SIG-M5 treated with dmso at 0.1 percent for 504 hours (cell line): ENCODE measurements at regions not wholly inside any gene's neighbourhood (a gene's known extent, or its start where the extent isn't known, plus 50 kb on each side); places are given as distances from the start of the nearest gene placed in this dataset.
"Not testable (repeated sequence)": the region's sequence is repeated elsewhere in the genome, so short reads cannot be mapped to it uniquely, and the experiment has no call there.

Experiments used
- DNase-seq: peaks from one replicate; lab custom pipeline; 2025; ENCODE audit not compliant: unreplicated experiment; lab: John Stamatoyannopoulos, UW

DNA sequence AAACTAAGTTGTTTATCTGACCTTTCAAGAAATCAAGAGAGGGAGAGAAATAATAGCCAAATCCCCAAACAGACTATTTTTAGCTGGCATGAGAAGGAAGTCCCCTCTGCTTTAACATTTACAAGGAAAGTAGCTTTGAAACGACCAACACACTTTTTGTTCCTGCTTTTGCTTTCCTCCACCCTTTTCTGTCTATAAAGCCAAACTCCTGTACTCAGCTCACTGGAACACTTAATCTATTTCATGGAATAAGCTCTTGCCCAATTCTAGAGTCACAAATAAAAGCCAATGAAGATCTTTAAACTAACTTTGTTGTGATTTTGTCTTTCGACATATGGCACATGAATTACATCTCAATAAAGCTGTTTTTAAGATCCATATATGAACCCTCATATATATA lies 86.8 kb upstream of the CCDC71L start:
- no peak for DNase-seq

DNA sequence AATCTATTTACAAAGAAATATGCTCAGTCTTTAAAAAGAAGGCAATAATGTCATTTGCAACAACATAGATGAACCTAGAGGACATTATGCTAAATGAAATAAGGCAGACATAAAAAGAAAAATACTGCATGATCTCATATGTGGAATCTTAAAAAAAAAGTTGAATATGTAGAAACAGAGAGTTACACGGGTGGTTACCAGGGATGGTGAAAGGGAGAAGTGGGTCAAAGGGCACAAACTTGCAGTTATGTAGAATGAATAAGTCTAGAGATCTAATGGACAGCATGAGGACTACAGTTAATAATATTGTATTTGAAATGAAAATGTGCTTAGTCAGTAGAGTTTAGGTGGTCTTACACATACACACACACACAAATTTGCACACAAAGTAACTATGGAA lies 88.2 kb upstream of the CCDC71L start:
- DNase-seq, result no peak

DNA sequence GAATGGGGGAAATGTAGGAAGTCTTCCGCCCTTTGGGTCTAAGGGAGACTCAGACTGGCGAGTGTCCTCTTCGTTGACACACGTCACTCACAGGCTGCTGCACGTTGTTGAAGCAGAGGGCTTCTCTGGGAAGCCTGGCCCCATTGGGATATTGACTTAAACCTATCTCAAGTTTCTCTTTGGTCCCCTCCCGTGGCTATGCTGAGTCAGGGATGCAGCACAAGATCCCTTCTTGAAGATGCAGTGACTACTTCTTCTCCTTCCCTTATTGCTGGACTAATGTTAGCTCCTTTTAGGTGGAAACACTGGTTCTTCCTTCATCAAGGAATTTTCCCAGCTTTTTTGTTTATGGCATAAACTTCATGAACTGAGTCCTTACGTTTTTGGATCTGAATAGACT lies 89.8 kb upstream of the CCDC71L start:
- DNase-seq, result no peak

DNA sequence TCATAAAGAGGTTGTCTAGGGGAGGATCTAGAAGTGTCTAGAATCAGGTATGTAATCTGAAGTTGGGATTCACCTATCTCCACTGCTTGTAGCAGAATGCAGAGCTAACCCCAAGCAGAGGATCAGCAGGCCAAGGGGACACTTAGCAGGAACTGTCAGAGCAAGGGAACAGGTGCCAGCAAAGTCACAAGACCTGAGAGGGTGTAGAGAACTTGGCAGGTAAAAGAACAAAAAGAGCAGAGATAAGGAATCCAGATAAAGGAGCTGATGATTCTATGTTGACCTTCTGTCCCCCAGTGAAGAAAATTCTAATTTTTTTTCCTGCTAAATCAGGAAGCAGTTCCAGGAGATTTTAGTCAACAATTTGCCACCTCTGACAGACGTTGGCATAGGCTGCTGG lies 91.4 kb upstream of the CCDC71L start:
- DNase-seq, result no peak

DNA sequence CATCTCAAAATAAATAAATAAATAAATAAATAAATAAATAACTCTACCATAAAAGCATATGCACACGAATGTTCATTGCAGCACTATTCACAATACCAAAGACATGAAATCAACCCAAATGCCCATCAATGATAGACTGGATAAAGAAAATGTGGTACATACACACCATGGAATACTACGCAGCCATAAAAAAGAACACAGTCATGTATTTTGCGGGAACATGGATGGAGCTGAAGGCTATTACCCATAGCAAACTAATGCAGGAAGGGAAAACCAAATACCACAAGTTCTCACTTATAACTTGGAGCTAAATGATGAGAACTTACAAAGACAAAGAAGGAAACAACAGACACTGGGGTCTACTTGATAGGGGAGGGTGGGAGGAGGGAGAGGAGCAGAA lies 94.1 kb upstream of the CCDC71L start:
- not testable (repeated sequence) for DNase-seq

DNA sequence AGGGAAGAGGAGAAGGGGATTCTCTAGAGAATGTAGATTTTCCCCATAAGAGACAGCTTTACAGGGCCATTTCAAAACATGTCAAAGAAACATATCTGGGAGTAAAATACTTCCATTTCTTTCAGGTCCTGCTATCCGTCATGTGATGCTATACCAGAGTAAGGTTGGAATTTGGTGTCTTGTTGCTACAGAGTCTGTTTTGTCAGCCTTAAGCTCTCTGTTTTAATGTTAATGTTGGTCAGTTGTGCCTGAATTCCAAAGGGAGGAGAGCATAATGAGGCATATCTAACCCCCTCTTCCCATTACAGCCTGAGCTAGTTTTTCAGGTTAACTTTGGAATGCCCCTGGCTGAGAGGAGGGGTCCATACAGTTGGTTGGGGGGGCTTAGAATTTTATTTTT lies 94.7 kb upstream of the CCDC71L start:
- no peak for DNase-seq

DNA sequence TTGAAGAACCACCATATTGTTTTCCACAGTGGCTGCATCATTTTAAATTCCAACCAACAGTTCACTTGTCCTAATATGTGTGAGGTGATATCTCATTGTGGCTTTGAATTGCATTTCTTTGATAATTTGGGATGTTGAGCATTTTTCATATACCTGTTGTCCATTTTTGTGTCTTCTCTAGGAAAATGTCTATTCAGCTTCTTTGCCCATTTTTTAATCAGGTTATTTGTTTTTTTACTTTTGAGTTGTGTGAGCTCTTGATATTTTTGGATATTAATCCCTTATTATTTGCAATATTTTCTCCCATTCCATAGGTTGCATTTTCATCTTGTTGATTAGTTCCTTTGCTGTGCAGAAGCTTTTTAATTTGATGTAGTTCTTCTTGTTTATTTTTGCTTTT lies 95.1 kb upstream of the CCDC71L start:
- no peak for DNase-seq

DNA sequence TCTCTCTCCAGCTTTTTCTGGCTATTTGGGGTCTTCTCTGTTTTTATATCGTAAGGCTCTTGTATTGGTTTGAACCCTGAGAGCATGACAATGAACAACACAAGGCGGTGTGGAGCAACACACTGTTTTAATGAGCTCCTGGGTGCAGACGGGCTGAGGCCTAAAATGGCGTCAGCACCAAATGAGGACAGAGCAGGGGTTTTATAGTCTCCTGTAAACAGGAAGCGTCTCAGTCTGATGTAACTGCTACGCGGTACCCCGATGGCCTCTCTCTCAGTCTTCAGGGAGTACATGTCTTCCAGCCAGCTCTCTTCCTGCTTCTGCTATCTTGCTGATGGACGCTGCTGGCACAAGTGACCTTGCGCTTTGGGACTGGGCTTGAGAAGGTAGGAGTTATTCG lies 95.9 kb upstream of the CCDC71L start:
- no peak for DNase-seq

DNA sequence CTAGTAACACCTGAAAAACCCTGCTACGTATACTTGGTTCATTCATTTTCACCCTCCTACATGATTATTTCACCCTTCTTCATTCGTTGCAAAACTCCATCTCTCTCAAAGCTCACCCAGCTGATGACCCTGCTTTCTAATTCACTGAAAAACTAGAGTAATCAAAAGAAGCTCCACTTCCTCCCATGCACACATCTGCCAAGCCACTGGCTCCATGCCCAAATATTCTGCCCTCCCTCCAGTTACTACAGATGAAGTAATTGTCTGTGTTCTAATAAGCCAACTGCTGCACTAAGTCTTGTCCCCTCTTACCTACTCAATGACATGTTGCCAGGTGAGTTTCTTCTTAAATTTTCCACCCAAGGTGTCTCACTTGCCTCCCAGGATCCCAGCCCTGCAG lies 96.9 kb upstream of the CCDC71L start:
- no peak for DNase-seq

DNA sequence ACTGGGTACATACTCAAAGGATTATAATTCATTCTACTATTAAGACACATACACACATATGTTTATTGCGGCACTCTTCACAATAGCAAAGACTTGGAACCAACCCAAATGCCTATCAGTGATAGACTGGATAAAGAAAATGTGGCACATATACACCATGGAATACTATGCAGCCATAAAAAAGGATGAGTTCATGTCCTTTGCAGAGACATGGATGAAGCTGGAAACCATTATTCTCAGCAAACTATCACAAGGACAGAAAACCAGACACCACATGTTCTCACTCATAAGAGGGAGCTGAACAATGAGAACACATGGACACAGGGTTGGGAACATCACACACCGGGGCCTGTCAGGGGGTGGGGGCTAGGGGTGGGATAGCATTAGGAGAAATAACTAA lies 101.9 kb upstream of the CCDC71L start:
- not testable (repeated sequence) for DNase-seq

DNA sequence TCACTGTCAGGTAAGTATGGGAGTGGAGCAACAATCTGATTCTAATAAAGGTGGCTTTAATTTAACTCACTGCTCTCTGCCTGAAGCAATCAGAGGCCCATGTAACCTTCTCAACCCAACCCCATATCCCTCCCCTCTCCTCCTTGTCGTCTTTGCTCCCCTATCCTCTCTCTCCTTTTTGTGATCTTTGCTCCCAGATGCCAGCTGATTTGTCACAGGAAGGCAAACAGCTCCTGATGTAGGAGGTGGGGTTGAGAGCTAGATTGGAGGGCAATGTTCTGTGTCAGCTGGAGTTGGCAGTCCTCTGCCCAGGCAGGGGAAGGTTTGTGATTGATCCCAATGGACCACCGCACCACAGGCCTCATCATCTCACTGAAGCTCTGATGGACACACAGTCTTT lies 101.4 kb upstream of the PIK3CG start:
- DNase-seq, result no peak

DNA sequence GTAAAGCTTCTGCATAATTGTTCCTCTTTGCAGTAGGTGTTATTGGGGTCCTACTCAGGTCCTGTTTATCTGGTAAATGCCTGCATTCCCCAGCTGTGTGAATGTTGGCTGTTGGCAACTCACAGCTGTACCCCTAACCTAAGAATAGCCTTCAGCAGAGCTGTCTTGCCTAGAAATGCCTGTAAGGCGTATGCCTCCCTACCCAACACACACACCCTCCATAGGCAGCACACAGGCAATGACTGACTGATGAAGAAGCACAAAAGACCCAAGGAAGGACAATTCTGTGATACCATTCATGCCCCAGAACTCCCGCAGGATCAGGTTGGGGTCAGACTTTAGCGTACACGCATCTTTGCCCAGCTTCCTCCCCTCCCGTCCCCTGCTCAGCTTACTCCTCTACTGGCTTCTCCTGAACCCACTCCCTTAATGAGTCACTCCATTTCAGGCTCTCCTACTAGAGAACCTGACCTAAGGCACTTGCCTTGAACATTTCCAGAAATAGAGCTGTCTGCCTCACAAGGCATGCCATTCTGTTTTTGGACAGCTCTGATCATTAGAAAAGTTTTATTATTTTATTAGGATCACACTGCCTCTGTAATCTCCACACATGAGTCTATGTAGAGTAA lies 99.2 kb upstream of the PIK3CG start:
- no peak for DNase-seq

DNA sequence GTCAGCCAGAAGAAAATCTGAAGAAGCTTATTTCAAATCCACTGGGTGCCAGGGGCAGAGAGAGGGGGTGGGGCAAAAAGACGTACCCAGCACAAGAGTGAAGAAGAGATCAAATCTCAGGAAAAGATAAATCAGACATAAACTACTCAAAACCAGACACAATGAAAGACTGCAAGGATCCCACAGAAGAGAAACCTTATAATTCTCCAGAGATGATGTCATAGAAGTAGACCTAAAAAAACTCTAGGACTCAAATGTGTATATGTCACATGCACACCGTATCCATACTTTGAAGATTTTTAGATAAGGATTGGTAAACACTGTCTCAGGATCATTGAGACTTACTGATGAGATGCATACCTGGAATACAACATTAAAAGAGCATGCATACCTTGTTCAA lies 98.5 kb upstream of the PIK3CG start:
- DNase-seq, result no peak

DNA sequence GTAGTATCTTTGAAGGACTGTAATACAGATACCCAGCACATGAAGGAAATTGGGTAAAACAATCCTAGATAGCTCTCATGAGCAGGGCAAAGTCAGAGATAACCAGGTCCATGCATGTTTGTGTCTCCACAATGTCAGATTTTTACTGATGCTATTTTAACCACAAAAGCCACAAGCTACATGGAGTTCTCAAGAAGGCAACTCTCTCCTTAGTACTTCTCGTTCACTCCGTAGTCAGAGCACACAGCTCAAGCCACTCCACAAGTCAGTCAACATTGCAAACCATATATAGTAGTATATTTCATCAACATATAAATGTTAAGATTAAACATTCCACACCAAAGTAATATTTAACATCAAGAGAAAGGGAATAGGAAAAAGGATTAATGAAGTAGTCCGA lies 98.0 kb upstream of the PIK3CG start:
- DNase-seq, result no peak

DNA sequence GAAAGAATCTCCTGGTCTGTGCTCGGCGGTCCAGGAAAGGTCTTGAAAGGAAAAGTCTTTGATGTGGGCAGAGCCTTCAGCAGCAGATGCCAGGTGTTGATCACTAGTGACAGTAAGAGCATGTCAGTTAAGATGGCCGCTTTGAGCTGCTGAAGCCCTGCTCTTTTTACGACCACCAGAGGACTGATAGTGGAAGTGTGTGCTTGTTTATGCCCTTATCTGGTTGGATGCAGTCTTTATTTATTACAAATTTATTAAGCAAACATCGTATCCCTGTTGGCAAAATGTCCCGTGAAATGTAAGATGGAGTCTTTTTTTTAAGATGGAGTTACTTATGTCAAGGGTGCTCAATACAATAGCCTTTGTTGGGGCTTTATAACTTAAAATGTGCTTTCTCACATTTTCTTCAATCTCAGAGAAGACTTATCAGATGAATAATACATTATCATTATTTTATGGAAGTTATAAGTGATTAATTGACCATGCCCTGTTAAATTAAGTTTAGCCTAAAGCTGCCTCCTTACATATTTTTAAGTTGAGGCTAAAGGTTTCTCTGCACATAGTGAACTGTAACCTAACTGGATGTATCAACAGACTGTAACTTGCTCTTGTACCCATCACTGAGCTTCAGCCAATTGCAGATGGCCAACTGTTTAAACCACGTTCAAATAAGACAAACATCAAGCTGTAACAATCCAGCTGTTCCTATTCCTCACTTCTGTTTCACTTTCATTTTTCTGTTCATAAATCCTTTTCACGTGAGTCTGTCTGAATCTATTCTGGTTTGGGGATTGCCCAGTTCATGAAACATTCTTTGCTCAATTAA lies 97.4 kb upstream of the PIK3CG start:
- DNase-seq, result no peak

DNA sequence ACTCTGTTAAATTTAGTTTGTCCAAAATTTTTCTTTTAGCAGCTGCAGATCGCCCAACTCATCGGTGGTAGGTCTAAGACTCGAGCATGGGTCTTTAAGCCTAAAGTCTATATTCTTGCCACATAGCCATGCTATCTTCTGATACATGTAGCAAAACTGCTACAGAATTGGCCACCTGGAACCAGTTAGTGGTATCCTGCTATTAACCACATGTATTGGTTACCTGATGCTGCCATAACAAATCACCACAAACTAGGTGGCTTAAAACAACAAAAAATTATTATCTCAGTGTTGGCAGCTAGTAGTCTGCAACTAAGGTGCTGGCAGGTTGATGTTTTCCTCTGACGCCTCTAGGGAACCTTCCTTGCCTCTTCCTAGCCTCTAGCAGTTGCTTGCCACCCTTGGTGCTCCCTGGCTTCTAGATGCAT lies 96.7 kb upstream of the PIK3CG start:
- DNase-seq, result no peak

DNA sequence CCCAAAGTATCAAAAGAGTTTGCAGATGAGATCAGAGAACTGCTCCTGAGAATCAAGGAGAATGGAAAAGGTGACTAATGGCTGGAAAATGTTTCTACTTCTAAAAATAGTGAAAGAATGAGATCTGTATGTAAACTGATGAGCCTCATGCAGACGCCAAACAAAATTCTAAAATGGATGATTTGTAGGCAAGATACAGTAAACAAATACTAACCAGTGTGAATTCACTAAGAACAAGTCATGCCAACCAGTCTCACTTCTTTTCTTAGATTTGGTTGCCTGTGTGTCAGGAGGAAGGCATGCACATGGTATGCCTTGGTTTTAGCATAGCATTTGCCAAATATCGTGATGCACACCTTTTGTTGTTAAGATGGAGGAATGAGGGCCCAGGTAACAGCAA lies 94.9 kb upstream of the PIK3CG start:
- no peak for DNase-seq

DNA sequence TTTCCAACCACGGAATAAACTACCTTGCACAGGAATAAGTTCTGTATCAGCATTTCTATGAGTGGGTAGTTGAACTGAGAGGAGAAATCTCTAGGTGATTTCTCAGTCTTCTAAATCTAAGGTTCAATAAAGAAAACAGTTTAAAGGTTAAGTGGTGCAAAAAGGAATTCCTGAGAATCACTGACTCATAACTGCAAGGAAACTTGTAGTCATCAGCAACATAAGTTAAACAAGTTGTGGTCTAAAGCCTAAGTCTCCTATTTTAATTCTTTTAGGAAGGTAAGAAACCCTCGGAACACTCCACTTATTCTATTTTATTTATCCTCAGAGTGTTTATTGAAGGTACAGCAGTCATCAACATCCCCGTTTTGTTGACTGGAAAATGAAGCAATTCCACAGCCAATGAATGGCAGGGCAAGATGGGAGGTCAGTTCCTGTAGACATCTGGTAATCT lies 92.4 kb upstream of the PIK3CG start:
- DNase-seq, result no peak

DNA sequence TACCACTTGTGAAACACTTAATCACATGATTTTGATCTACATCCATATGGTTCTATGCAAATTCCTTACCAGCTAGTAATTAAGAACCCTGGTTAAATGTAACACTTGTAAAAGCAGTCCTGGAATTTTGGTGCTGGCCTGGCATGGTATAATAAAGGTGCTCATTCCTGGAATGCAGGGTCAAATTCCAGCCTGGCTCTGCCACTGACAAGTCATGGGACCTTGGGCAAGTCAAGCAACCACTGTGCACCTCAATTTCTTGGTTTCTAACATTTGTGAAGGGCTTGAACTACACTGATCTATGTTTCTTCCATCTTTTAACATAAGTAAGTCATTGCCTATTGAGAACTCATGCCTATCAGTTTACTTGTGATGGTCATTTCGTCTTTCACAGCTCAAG lies 91.9 kb upstream of the PIK3CG start:
- DNase-seq, result no peak

DNA sequence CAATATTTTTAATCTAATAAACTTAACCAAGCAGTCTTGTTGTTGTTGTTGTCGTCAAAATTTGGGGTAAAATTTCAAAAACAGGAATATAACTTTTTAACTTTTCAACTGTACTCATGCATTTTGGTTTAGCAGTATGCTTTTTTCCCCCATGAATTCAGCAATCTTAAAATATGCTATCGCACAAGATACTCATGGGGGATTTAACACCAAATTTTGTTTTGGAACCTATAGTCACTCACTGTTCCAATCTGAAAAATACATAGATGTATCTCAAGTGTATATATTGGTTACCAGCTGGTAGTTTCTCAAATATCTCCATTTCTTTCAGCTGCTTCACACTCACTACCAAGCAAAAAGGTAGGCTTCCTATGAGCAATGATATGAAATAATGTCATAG lies 91.4 kb upstream of the PIK3CG start:
- no peak for DNase-seq

DNA sequence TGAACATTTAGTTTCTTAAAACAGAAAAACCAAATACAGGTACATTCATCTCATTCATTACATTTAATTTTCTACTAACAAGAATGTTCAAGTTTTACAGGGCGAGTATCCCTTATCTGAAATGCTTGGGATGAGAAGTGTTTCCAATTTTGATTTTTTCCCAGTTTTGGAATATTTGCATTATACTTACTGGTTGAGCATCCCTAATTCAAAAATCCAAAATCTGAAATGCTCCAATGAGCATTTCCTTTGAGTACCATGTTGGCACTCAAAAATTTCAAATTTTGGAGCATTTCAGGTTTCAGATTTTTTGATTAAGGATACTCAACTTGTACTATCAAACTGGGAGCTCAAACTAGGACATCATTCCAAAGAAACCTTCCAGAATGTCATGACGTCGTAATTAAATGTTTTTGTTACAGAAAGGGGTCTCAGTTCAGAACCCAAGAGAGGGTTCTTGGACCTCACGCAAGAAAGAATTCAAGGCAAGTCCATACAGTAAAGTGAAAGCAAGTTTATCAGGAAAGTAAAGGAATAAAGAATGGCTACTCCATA lies 90.8 kb upstream of the PIK3CG start:
- DNase-seq, result no peak

DNA sequence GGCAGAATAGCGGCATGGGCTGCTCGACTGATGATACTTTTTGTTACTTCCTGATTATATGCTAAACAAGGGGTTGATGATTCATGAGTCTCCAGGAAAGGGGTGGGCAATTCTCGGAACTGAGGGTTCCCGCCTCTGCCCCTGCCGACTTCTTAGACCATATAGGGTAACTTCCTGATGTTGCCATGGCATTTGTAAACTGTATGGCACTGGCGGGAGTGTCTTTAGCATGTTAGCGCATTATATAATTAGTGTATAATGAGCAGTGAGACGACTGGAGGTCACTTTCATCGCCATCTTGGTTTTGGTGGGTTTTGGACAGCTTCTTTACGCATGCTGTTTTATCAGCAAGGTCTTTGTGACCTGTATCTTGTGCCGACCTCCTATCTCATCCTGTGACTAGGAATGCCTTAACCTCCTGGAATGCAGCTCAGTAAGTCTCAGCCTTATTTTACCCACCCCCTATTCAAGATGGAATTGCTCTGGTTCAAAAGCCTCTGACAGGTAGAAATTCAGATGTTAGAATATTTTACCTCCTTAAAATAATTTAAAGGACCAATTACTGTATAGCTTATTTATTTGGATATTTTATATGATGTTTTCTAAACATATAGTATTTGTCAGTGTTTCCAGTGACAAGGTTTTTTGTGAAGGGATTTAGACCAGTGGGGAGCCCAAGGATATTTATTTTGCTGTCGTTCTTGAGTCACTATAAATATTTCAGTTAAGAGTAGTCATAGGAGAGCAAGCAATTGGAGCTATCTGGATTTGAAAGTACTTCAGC lies 90.1 kb upstream of the PIK3CG start:
- DNase-seq, result no peak
